Subcutaneous abdominal adipose tissue (tissue), 5 donors: ENCODE measurements at regions not wholly inside any gene's neighbourhood (a gene's known extent, or its start where the extent isn't known, plus 50 kb on each side); places are given as distances from the start of the nearest gene placed in this dataset.

ENCODE experiments used
- H3K27ac ChIP-seq: one replicate; pipeline ENCODE4 v1.7.0; 2013; ENCODE audit warnings: low read depth, mild to moderate bottlenecking, inconsistent platforms, low read length, moderate library complexity
- H3K27me3 ChIP-seq, 5 donors: one replicate each; pipeline ENCODE4 v1.7.0; 2013; ENCODE audit warnings: low read length in 5 of 5, inconsistent platforms in 1 of 5; ENCODE audit not compliant: control insufficient read depth in 5 of 5, insufficient read depth in 4 of 5
- H3K36me3 ChIP-seq, 5 donors: one replicate each; pipeline ENCODE4 v1.7.0; 2013; ENCODE audit warnings: low read length in 5 of 5; ENCODE audit not compliant: control insufficient read depth in 5 of 5, insufficient read depth in 5 of 5
- H3K4me1 ChIP-seq, 5 donors: one replicate each; pipeline ENCODE4 v1.7.0; 2013; ENCODE audit warnings: low read length in 5 of 5, mild to moderate bottlenecking in 3 of 5, moderate library complexity in 1 of 5; ENCODE audit not compliant: control insufficient read depth in 5 of 5, insufficient read depth in 5 of 5
- H3K4me3 ChIP-seq, 5 donors: one replicate each; pipeline ENCODE4 v1.7.0; 2013; ENCODE audit warnings: low read length in 5 of 5, low read depth in 1 of 5
- H3K9ac ChIP-seq, 5 donors: one replicate each; pipeline ENCODE4 v1.7.0; 2013; ENCODE audit warnings: low read length in 5 of 5, mild to moderate bottlenecking in 4 of 5, moderate library complexity in 3 of 5
- H3K9me3 ChIP-seq, 5 donors: one replicate each; pipeline ENCODE4 v1.7.0; 2013; ENCODE audit warnings: low read length in 5 of 5; ENCODE audit not compliant: control insufficient read depth in 5 of 5
- donor health status: healthy.
- donor health status: healthy.
- donor health status: healthy.
- donor health status: healthy.
- donor health status: healthy.

GRCh38 chr3:67737140-67737539, 82.7 kb upstream of the SUCLG2 start:
- Histone ChIP-seq H3K4me3 (no peak overlapping the region), H3K27me3 (no peaks in the 10 kb centered on the region), H3K4me1 (no peaks in the 10 kb centered on the region), H3K36me3 (peaks cover 0 to 3% (median 0%) of the 10 kb centered on the region in 5 donors), H3K27ac (no peak overlapping the region), H3K9ac (no peak overlapping the region), H3K9me3 (peaks cover 0 to 4% (median 2%) of the 10 kb centered on the region in 5 donors)

- no peak overlapping the region for H3K4me3 ChIP-seq
- H3K27me3 ChIP-seq, result no peaks in the 10 kb centered on the region
- no peak overlapping the region for H3K9ac ChIP-seq
- no peaks in the 10 kb centered on the region for H3K4me1 ChIP-seq
- no peaks in the 10 kb centered on the region for H3K36me3 ChIP-seq
- no peaks in the 10 kb centered on the region for H3K9me3 ChIP-seq
- H3K27ac ChIP-seq, result no peak overlapping the region
These were observed 79.0 kb upstream of the SUCLG2 start for GRCh38 chr3:67733269-67733950.

DNA sequence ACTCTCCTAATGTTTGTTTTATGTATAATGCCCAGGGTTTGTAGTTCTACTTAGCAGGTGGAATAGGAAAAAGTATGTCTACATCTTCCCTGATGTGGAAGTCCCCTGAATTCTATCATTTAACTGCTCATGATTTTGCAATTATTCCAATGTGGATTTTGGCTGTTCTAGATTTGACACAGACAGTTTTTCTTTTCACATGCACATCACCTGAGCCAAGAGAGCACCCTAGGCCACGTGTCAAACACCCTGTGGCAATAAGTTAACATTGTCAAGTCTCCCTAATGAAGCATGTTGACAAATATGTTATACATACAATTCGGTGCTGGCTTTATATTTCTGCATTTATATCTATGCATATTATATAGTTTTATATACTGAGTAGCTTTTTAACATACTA, 70.0 kb upstream of the SUCLG2 start:
- Histone ChIP-seq H3K4me3 (no peak overlapping the region), H3K9me3 (peaks cover 0 to 4% (median 3%) of the 10 kb centered on the region in 5 donors), H3K4me1 (peaks cover 0 to 8% (median 0%) of the 10 kb centered on the region in 5 donors), H3K36me3 (no peaks in the 10 kb centered on the region), H3K27ac (no peak overlapping the region), H3K27me3 (no peaks in the 10 kb centered on the region), H3K9ac (no peak overlapping the region)

- peaks cover 0 to 4% (median 3%) of the 10 kb centered on the region in 5 donors for H3K9me3 ChIP-seq
- no peak overlapping the region for H3K9ac ChIP-seq
- no peak overlapping the region for H3K4me3 ChIP-seq
- H3K27me3 ChIP-seq, result no peaks in the 10 kb centered on the region
- peaks cover 0 to 8% (median 0%) of the 10 kb centered on the region in 5 donors for H3K4me1 ChIP-seq
- no peak overlapping the region for H3K27ac ChIP-seq
- H3K36me3 ChIP-seq, result no peaks in the 10 kb centered on the region
These were observed 69.5 kb upstream of the SUCLG2 start for GRCh38 chr3:67723863-67724262.

DNA sequence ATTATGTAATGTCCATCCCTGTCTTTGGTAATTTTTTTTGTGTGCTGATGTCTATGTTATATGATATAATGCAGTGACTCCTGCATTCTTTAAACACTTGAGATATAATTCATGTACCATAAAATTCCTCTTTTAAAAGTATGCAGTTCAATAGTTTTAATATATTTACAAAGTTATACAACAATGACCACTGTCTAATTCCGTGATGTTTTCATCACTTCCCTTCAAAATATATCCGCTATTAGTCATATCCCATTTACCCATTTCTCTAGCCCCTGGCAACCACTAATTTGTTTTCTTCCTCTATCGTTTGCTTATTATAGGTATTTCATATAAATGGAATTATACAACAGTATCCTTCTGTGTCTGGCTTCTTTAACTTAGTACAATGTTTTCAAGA, 64.9 kb upstream of the SUCLG2 start:
- no peak overlapping the region for H3K27ac ChIP-seq
- no peaks in the 10 kb centered on the region for H3K4me1 ChIP-seq
- H3K36me3 ChIP-seq, result no peaks in the 10 kb centered on the region
- H3K9ac ChIP-seq, result no peak overlapping the region
- H3K9me3 ChIP-seq, result peaks cover 0 to 4% (median 0%) of the 10 kb centered on the region in 5 donors
- no peaks in the 10 kb centered on the region for H3K27me3 ChIP-seq
- H3K4me3 ChIP-seq, result no peak overlapping the region

GRCh38 chr3:67715971-67716370, 61.6 kb upstream of the SUCLG2 start:
- no peak overlapping the region for H3K4me3 ChIP-seq

GRCh38 chr3:67713764-67714469, 59.5 kb upstream of the SUCLG2 start:
- no peaks in the 10 kb centered on the region for H3K4me1 ChIP-seq
- H3K27me3 ChIP-seq, result no peaks in the 10 kb centered on the region
- H3K9ac ChIP-seq, result no peak overlapping the region
- no peak overlapping the region for H3K27ac ChIP-seq
- H3K9me3 ChIP-seq, result no peaks in the 10 kb centered on the region
- H3K4me3 ChIP-seq, result no peak overlapping the region
- no peaks in the 10 kb centered on the region for H3K36me3 ChIP-seq

More at GRCh38 chr3:67715971-67716370, 61.6 kb upstream of the SUCLG2 start:
- Histone ChIP-seq H3K4me1 (no peaks in the 10 kb centered on the region), H3K27me3 (no peaks in the 10 kb centered on the region), H3K9me3 (peaks cover 0 to 4% (median 0%) of the 10 kb centered on the region in 5 donors), H3K36me3 (no peaks in the 10 kb centered on the region), H3K9ac (no peak overlapping the region), H3K27ac (no peak overlapping the region)

DNA sequence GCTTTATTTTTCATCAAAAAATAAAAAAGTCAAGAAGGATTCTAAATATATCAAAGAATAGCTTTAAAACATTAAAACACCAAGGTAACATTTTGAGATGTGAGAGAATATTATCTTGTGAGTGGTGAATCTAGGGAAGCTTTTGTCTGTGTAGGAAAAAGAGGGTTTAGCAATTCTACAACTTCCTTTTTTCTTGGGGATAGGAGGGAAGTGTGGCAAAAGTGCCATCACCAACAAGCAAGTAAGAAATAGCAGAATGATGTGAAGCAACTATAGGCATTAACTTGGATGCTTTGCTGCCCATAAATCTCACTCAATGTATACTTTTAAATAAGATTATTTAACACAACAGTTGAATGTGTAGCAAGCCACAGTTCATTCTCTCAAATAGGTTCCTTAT, 57.8 kb upstream of the SUCLG2 start:
- Histone ChIP-seq H3K9ac (no peak overlapping the region), H3K4me3 (no peak overlapping the region), H3K36me3 (no peaks in the 10 kb centered on the region), H3K9me3 (no peaks in the 10 kb centered on the region), H3K27me3 (no peaks in the 10 kb centered on the region), H3K27ac (no peak overlapping the region), H3K4me1 (no peaks in the 10 kb centered on the region)

DNA sequence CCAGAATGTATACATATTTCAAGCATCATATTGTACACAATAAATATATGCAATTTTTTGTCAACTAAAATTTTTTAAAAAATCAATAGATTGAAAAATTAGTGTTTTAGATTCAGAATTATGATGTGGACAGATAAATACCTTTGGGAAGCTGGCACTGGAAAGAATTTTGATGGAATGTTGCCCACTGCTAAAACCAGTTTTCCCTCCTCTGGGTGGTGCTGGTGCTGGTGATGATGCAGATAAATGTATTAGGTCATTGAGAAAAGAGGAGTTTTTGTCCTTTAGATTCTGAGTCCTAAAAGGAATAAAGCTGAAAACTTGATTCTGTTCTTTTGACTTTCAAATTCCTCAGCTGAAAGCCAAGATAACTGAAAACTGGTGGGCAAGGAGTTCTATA, 56.0 kb upstream of the SUCLG2 start:
- no peak overlapping the region for H3K4me3 ChIP-seq
- no peaks in the 10 kb centered on the region for H3K27me3 ChIP-seq
- H3K9me3 ChIP-seq, result no peaks in the 10 kb centered on the region
- no peak overlapping the region for H3K27ac ChIP-seq
- H3K9ac ChIP-seq, result no peak overlapping the region
- H3K4me1 ChIP-seq, result no peaks in the 10 kb centered on the region
- no peaks in the 10 kb centered on the region for H3K36me3 ChIP-seq

DNA sequence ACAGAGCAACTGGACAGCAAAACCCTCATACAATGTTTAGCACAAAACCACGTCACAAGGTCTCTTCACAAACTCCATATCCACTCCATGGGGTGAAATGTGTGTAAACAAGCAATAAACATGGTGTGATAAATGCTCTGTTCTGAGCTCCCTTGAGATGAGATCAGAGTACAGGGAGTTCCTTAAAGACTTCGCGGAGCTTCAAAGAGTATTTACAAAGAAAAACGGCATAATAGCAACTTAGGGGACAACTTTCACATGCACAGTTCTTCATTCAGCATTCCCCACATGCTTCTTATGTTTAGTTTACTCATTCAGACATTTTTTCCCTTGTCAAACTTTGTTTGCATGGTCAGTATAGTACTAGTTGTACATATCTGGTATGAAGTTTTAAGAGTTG, 52.5 kb upstream of the SUCLG2 start:
- no peaks in the 10 kb centered on the region for H3K36me3 ChIP-seq
- no peaks in the 10 kb centered on the region for H3K4me1 ChIP-seq
- no peaks in the 10 kb centered on the region for H3K27me3 ChIP-seq
- no peak overlapping the region for H3K27ac ChIP-seq
- no peak overlapping the region for H3K4me3 ChIP-seq
- no peaks in the 10 kb centered on the region for H3K9me3 ChIP-seq
- no peak overlapping the region for H3K9ac ChIP-seq
